ENCODE measurements at regions not wholly inside any gene's neighbourhood (a gene's known extent, or its start where the extent isn't known, plus 50 kb on each side); places are given as distances from the start of the nearest gene placed in this dataset.

GRCh38 chr22:49583886-49584505, 243.7 kb downstream of the BRD1 start:
- Histone ChIP-seq H3K9ac (ENCODE audit: insufficient read depth, low read depth, low read length) (no peak overlapping the region), H3K27ac (ENCODE audit: extremely low read length, insufficient read depth, low read length) (no peak overlapping the region), H3K27me3 (ENCODE audit: control insufficient read depth in 1 of 2, insufficient read depth in 2 of 2, low read length in 2 of 2) (peaks cover 4 to 44% of the 10 kb centered on the region in 2 experiments; a peak in 4 of 5 replicates), H3K36me3 (replicated peaks in 1 of 2; ENCODE audit: control insufficient read depth in 1 of 2, insufficient read depth in 2 of 2, low read length in 2 of 2) (no peaks in the 10 kb centered on the region), H3K9me3 (ENCODE audit: low read length) (peaks cover 10% of the 10 kb centered on the region), H3K79me2 (ENCODE audit: insufficient read depth, low read length) (no peaks in the 10 kb centered on the region), H3K4me3 (replicated peaks in 1 of 3; ENCODE audit: insufficient read depth in 1 of 3, low read depth in 2 of 3, low read length in 3 of 3) (no peak overlapping the region), H3K4me1 (ENCODE audit: insufficient read depth, low read length) (no peaks in the 10 kb centered on the region), H3K4me2 (ENCODE audit: low read depth, low read length) (no peak overlapping the region), H4K20me1 (ENCODE audit: insufficient read depth, low read length) (no peaks in the 10 kb centered on the region), H2AFZ (ENCODE audit: low read length) (no peak overlapping the region)
- WGBS (ENCODE audit: low lambda C conversion rate): 47% methylated on average over 17 of the region's 26 CpGs
- ATAC-seq (no peak), FAIRE-seq (no peak), DNase-seq (ENCODE audit: low spot score) (no peak)
- no TSS peak for BruUV-seq (replicated peaks)
- TF ChIP-seq FOXP4 (CRISPR knock-in tag; IDR thresholded peaks at IDR 0.05) (no peak), HIC2 (CRISPR knock-in tag; IDR thresholded peaks at IDR 0.05; ENCODE audit: low read depth) (no peak), FLYWCH1 (CRISPR knock-in tag; IDR thresholded peaks at IDR 0.05) (no peak), ZNF281 (CRISPR knock-in tag; IDR thresholded peaks at IDR 0.05; ENCODE audit: borderline replicate concordance) (no peak), ZNF607 (CRISPR knock-in tag; IDR thresholded peaks at IDR 0.05; ENCODE audit: borderline replicate concordance) (no peak), AFF4 (CRISPR knock-in tag; IDR thresholded peaks at IDR 0.05) (no peak), HBP1 (CRISPR knock-in tag; IDR thresholded peaks at IDR 0.05; ENCODE audit: low read depth) (no peak), PATZ1 (CRISPR knock-in tag; IDR thresholded peaks at IDR 0.05) (no peak), FOXA3 (CRISPR knock-in tag; IDR thresholded peaks at IDR 0.05) (no peak)
- POLR2A ChIA-PET: no interaction called here
- CTCF ChIA-PET (ENCODE audit: low intra/inter-chr PET ratio, low total read pairs): no interaction called here
- intact Hi-C loops (cut with micrococcal nuclease; ENCODE audit: unreplicated experiment) (no loop called here), in situ Hi-C loops (cut with HindIII; ENCODE audit: extremely low pct_ligation_motif_present, low pct_unique_long_range_greater_than_20kb) (no loop called here)

Measured in HepG2 (cell line).